GM21447 (cell line): ENCODE measurements at regions not wholly inside any gene's neighbourhood (a gene's known extent, or its start where the extent isn't known, plus 50 kb on each side); places are given as distances from the start of the nearest gene placed in this dataset.
"Not testable (repeated sequence)": the region's sequence is repeated elsewhere in the genome, so short reads cannot be mapped to it uniquely, and the experiment has no call there.

Source experiments
- ATAC-seq: cut with Tn5 transposase; IDR thresholded peaks from one replicate; pipeline ENCODE4 v1.9.1; 2021; ENCODE audit not compliant: unreplicated experiment

- not testable (repeated sequence) for ATAC-seq
Measured at GRCh38 chr6:134791243-134791843, 158.6 kb downstream of the ALDH8A1 start.

- ATAC-seq: no peak
Measured at GRCh38 chr6:134787261-134787877, 162.5 kb downstream of the ALDH8A1 start.

DNA sequence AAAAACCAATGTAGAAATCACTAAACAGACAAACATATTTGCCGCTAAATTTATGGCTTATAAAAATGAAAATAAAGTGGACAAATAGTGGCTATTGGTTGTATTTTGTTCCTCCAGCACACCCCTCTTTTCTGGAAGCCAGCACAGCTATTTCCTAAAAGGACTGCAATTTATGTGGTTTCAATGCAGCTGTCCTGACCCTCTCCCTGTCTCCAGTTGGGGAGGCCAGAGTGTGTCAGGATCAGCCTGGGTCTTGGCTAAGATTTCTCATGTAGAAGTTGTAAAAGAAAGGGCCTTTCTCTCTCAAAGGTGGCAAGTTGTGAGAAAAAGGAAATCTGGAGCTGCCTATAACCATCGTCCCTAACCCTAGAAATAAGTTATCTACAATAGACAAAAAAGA lies 165.6 kb downstream of the ALDH8A1 start:
- no peak for ATAC-seq

DNA sequence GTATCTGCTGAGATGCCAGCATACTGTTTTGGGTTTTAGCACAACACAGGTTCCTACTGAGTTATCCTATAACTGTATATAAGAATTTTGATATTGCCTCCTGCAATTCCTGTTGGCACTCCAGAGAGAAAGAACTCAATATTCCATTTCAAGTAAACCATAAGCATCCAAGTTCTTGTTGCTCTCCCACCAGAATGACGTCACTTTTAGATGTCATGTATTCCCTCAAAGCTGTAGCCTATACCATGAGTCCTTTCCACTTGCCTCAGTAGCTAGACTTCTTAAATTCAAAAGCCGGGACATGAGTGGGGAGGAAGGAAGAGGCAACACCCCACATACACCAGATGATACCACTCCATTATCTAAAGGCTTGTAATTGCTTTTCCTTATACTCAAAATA lies 171.5 kb downstream of the ALDH8A1 start:
- ATAC-seq: no peak

DNA sequence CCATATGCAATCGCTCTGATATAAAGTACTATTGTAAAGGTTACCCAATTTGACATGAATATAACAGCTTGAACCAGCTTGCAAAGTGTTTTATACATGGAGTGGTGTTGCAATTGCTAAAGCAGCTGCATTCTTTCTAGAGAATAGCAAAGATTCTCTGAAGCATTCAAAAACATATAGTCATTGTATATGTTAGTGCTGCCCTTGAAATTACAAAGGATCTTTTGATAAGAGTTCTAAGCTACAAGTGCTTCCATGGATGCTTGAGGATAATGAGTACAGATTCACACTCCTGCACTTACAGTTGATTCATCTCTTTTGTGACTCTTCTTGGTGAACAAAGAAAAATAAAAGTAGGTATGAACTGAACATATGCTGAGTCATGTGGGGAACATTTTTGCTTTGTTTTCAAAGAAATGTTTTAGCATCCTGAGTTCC lies 175.7 kb downstream of the ALDH8A1 start:
- no peak for ATAC-seq

GRCh38 chr6:134772671-134773360 lies 177.1 kb downstream of the ALDH8A1 start:
- no peak for ATAC-seq

- no peak for ATAC-seq
Measured at GRCh38 chr6:134768931-134769330, 181.0 kb downstream of the ALDH8A1 start.

- ATAC-seq: no peak
Measured at GRCh38 chr6:134766497-134766896, 183.4 kb downstream of the ALDH8A1 start.

- ATAC-seq: no peak
Measured at GRCh38 chr6:134764741-134765140, 185.2 kb downstream of the ALDH8A1 start.

GRCh38 chr6:134763575-134763974 lies 186.3 kb downstream of the ALDH8A1 start:
- not testable (repeated sequence) for ATAC-seq

GRCh38 chr6:134758621-134759020 lies 191.3 kb downstream of the ALDH8A1 start:
- no peak for ATAC-seq

- no peak for ATAC-seq
Measured at GRCh38 chr6:134757911-134758361, 192.0 kb downstream of the ALDH8A1 start.

GRCh38 chr6:134756374-134757025 lies 193.4 kb downstream of the ALDH8A1 start:
- ATAC-seq: no peak

DNA sequence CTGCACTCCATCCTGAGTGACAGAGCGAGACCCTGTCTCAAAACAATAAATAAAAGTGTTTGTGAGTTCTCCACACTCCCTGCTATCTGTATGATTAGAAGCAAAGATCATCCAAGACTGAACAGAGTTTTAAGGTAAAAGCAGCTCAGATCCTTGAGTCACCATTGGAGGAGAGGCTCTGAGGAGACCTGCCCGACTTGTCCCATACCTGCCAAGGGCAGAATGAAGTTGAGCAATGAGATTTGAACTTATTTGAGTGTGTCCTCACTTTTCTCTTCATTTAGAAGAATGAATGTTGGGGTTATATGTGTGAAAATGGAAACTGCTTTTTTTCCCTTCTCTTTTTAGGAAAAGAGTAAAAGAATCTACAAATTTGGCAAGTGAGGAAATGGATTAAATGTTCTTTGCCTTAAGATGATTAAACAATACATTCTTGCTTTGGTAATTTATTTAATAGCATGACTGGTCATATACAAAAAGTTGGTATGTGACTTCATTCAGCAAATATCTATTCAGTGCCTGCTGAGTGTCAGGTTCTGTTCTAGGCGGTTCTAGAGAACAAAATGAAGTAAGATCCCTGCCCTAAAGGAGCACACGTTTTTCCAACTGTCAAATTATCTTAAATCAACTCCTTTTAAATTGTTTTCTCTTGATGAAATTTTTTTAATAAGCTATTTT lies 195.7 kb downstream of the ALDH8A1 start:
- no peak for ATAC-seq

DNA sequence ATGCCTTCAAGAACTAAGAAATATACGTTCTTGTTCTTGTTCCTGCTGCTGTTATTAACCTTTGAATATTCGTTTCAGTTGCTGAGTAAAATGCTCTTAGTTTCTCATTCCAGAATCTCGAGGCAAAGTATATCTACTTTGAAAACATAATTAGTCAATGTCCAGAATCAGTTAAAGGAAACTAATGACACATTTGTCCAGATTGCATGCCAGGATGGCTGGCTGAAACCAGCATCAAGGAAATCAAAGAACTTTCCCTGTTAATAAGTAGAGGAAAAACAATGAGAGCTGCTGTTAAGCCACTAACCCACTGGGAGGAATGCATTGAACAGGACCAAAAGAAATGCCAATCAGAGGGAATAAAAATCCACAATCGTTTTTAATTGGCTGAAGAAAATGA lies 196.9 kb downstream of the ALDH8A1 start:
- ATAC-seq: no peak

GRCh38 chr6:134752445-134752844 lies 197.5 kb downstream of the ALDH8A1 start:
- no peak for ATAC-seq

- no peak for ATAC-seq
Measured at GRCh38 chr6:134750669-134751068, 199.2 kb downstream of the ALDH8A1 start.

GRCh38 chr6:134748484-134748883 lies 201.4 kb downstream of the ALDH8A1 start:
- ATAC-seq: no peak

DNA sequence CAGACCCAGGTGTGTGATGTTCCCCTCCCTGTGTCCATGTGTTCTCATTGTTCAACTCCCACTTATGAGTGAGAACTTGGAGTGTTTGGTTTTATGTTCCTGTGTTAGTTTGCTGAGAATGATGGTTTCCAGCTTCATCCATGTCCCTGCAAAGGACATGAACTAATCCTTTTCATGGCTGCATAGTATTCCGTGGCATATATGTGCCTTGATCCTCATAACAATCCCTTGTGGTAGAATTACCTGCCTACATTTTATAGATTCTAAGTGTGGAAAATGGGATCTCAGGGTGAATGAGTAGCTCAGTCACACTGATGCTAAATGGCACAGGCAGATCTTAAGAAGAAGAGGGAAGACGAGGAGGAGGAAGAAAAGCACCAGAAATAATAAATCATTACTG lies 202.7 kb downstream of the ALDH8A1 start:
- ATAC-seq: not testable (repeated sequence)

DNA sequence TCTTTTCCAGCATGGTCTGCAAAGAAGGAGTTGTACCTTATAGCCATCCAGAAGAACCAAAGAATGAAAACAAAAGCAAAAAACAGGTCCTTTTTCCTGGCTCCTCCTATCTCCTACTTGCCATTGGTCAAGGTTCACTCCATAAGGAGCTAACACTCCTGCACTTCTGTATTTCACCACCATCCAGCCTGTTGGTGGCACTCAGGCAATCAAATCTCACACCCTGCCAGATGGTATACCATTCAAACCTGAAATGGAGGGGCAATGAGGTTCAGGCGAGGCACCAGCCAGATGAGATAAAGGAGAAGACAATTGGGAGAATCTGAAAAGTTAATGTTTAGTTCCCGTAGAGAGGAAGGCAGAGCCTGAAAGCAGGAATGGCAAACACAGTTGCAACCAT lies 203.8 kb downstream of the ALDH8A1 start:
- ATAC-seq: no peak

GRCh38 chr6:134745192-134745591 lies 204.7 kb downstream of the ALDH8A1 start:
- not testable (repeated sequence) for ATAC-seq
